H9 (cell line): ENCODE measurements at regions not wholly inside any gene's neighbourhood (a gene's known extent, or its start where the extent isn't known, plus 50 kb on each side); places are given as distances from the start of the nearest gene placed in this dataset.

Experiments used
- DNase-seq: peaks from one replicate; pipeline ENCODE4 v3.0.0-alpha.2; 2017
- H2AFZ ChIP-seq: one replicate; pipeline ENCODE4 v1.6.1; 2013; ENCODE audit warnings: mild to moderate bottlenecking, low read length, control low read depth, moderate library complexity
- H2AK5ac ChIP-seq: 2 replicates; pipeline ENCODE4 v1.6.1; 2013; ENCODE audit warnings: low read length, control low read depth, mixed read lengths; ENCODE audit not compliant: insufficient read length
- H2BK120ac ChIP-seq: one replicate; pipeline ENCODE4 v1.6.1; 2013; ENCODE audit warnings: low read depth, mild to moderate bottlenecking, low read length, control low read depth, inconsistent platforms; ENCODE audit not compliant: poor library complexity, severe bottlenecking
- H2BK12ac ChIP-seq: 2 replicates; pipeline ENCODE4 v1.6.1; 2013; ENCODE audit warnings: low read length, control low read depth, mixed read lengths, low read depth; ENCODE audit not compliant: insufficient read length
- H2BK15ac ChIP-seq: 2 replicates; pipeline ENCODE4 v1.6.1; 2013; ENCODE audit warnings: low read depth, low read length, control low read depth
- H2BK20ac ChIP-seq: one replicate; pipeline ENCODE4 v1.6.1; 2013; ENCODE audit warnings: low read depth, mild to moderate bottlenecking, low read length, control low read depth, inconsistent platforms; ENCODE audit not compliant: poor library complexity, severe bottlenecking
- H2BK5ac ChIP-seq: 2 replicates; pipeline ENCODE4 v1.6.1; 2013; ENCODE audit warnings: low read length, control low read depth, mixed read lengths; ENCODE audit not compliant: insufficient read length
- H3K14ac ChIP-seq: 2 replicates; pipeline ENCODE4 v1.6.1; 2013; ENCODE audit warnings: low read length, control low read depth; ENCODE audit not compliant: insufficient read depth
- H3K18ac ChIP-seq: 2 replicates; pipeline ENCODE4 v1.6.1; 2013; ENCODE audit warnings: low read depth, mild to moderate bottlenecking, mixed read lengths, low read length, control low read depth; ENCODE audit not compliant: insufficient read length
- H3K23ac ChIP-seq: 2 replicates; pipeline ENCODE4 v1.6.1; 2013; ENCODE audit warnings: low read length, control low read depth, mixed read lengths, low read depth; ENCODE audit not compliant: insufficient read length
- H3K23me2 ChIP-seq: 2 replicates; pipeline ENCODE4 v1.6.1; 2013; ENCODE audit warnings: low read depth, mild to moderate bottlenecking, mixed read lengths, low read length, control low read depth; ENCODE audit not compliant: insufficient read length, poor library complexity, severe bottlenecking
- H3K27ac ChIP-seq: 2 replicates; pipeline ENCODE4 v1.5.1; 2013; ENCODE audit warnings: low read length, control low read depth, mixed read lengths, low read depth; ENCODE audit not compliant: insufficient read length
- H3K27me3 ChIP-seq: 2 replicates; pipeline ENCODE4 v1.6.1; 2013; ENCODE audit warnings: low read length, control low read depth, inconsistent platforms; ENCODE audit not compliant: insufficient read depth
- H3K4ac ChIP-seq: 2 replicates; pipeline ENCODE4 v1.6.1; 2013; ENCODE audit warnings: low read depth, mild to moderate bottlenecking, control low read depth, inconsistent platforms, low read length, moderate library complexity
- H3K4me1 ChIP-seq: 2 replicates; pipeline ENCODE4 v1.6.1; 2013; ENCODE audit warnings: low read length, control low read depth, inconsistent platforms; ENCODE audit not compliant: insufficient read depth
- H3K4me2 ChIP-seq: 2 replicates; pipeline ENCODE4 v1.6.1; 2013; ENCODE audit warnings: low read length, control low read depth, mixed read lengths; ENCODE audit not compliant: insufficient read length, insufficient read depth
- H3K56ac ChIP-seq: 2 replicates; pipeline ENCODE4 v1.6.1; 2013; ENCODE audit warnings: low read depth, mild to moderate bottlenecking, mixed read lengths, low read length, control low read depth; ENCODE audit not compliant: insufficient read length
- H3K79me1 ChIP-seq: 2 replicates; pipeline ENCODE4 v1.6.1; 2013; ENCODE audit warnings: low read depth, mild to moderate bottlenecking, moderate library complexity, low read length, control low read depth, inconsistent platforms; ENCODE audit not compliant: insufficient read depth, poor library complexity, severe bottlenecking
- H3K79me2 ChIP-seq: 2 replicates; pipeline ENCODE4 v1.6.1; 2013; ENCODE audit warnings: low read length, control low read depth, inconsistent platforms; ENCODE audit not compliant: insufficient read depth
- H3K9ac ChIP-seq: 2 replicates; pipeline ENCODE4 v1.6.1; 2013; ENCODE audit warnings: low read length, control low read depth, mixed read lengths; ENCODE audit not compliant: insufficient read length; ENCODE audit errors: extremely low read depth
- H3K9me3 ChIP-seq: one replicate; pipeline ENCODE4 v1.6.1; 2013; ENCODE audit warnings: low read depth, low read length, inconsistent platforms; ENCODE audit not compliant: control insufficient read depth
- H3T11ph ChIP-seq: one replicate; pipeline ENCODE4 v1.6.1; 2013; ENCODE audit warnings: mild to moderate bottlenecking, low read length, control low read depth, inconsistent platforms
- H4K20me1 ChIP-seq: one replicate; pipeline ENCODE4 v1.6.1; 2013; ENCODE audit not compliant: control insufficient read depth, insufficient read length, insufficient read depth
- H4K5ac ChIP-seq: 2 replicates; pipeline ENCODE4 v1.6.1; 2013; ENCODE audit warnings: low read depth, mild to moderate bottlenecking, mixed read lengths, low read length, control low read depth; ENCODE audit not compliant: insufficient read length
- H4K8ac ChIP-seq: replicated peaks from 2 replicates; pipeline ENCODE4 v1.6.1; 2013; ENCODE audit warnings: low read length, control low read depth, mixed read lengths, low read depth; ENCODE audit not compliant: insufficient read length
- H4K91ac ChIP-seq: 2 replicates; pipeline ENCODE4 v1.6.1; 2013; ENCODE audit warnings: low read depth, mild to moderate bottlenecking, moderate library complexity, mixed read lengths, low read length, control low read depth; ENCODE audit not compliant: insufficient read length
- H3K27ac Mint-ChIP-seq, 3 experiments: 2 replicates in 2 of 3; 3 replicates in 1 of 3; pipeline ENCODE4 v1.8.0; 2020 to 2021; ENCODE audit warnings: mixed read lengths in 3 of 3, mild to moderate bottlenecking in 1 of 3, moderate library complexity in 1 of 3
- H3K27me3 Mint-ChIP-seq: 2 replicates; pipeline ENCODE4 v1.8.0; 2021; ENCODE audit warnings: low read depth, mild to moderate bottlenecking, moderate library complexity, mixed read lengths
- H3K36me3 Mint-ChIP-seq, 3 experiments: 2 replicates in 2 of 3; 3 replicates in 1 of 3; pipeline ENCODE4 v1.8.0; 2020 to 2021; ENCODE audit warnings: low read depth in 3 of 3, mixed read lengths in 3 of 3; ENCODE audit not compliant: insufficient read depth in 1 of 3
- H3K4me1 Mint-ChIP-seq, 2 experiments: 2 replicates each; pipeline ENCODE4 v1.8.0; 2020; ENCODE audit warnings: mixed read lengths in 2 of 2
- H3K4me3 Mint-ChIP-seq, 2 experiments: 2 replicates in 1 of 2; 3 replicates in 1 of 2; pipeline ENCODE4 v1.8.0; 2020 to 2021; ENCODE audit warnings: mild to moderate bottlenecking in 2 of 2, mixed read lengths in 2 of 2, moderate library complexity in 1 of 2
- H3K9me3 Mint-ChIP-seq, 2 experiments: 2 replicates in 1 of 2; 3 replicates in 1 of 2; pipeline ENCODE4 v1.8.0; 2020; ENCODE audit warnings: mild to moderate bottlenecking in 2 of 2, mixed read lengths in 2 of 2, moderate library complexity in 1 of 2
- WGBS: extraction: QIAGEN DNeasy Blood & Tissue Kit; methylation state at CpG from one replicate; pipeline ENCODE4 v1.1.7; 2013; ENCODE audit warnings: missing lambda C conversion rate, low lambda C conversion rate, mixed read lengths; ENCODE audit not compliant: insufficient read length; ENCODE audit errors: extremely low coverage; 5-methylcytosine and 5-hydroxymethylcytosine counted together
- TF ChIP-seq, protein P1 (sequence below): fragments of 200-600 bp; sonication (generic); conservative IDR thresholded peaks from 3 replicates; pipeline ENCODE4 v1.8.0; 2021; ENCODE audit warnings: antibody characterized with exemption, mild to moderate bottlenecking

- Histone ChIP-seq H4K5ac (no peak overlapping the region), H2BK5ac (no peak overlapping the region), H2BK15ac (no peak overlapping the region), H2BK20ac (no peak overlapping the region), H3K56ac (no peak overlapping the region), H4K8ac (no peak overlapping the region), H2BK12ac (no peak overlapping the region), H4K20me1 (no peaks in the 10 kb centered on the region), H3K9me3 (no peaks in the 10 kb centered on the region), H2AK5ac (no peak overlapping the region), H3K4me1 (no peaks in the 10 kb centered on the region), H3K79me1 (no peaks in the 10 kb centered on the region), H3K23me2 (no peaks in the 10 kb centered on the region), H3K4ac (no peak overlapping the region), H3K18ac (no peak overlapping the region), H3K27me3 (no peaks in the 10 kb centered on the region), H2BK120ac (no peak overlapping the region), H4K91ac (no peak overlapping the region), H3K27ac (no peak overlapping the region), H2AFZ (no peak overlapping the region), H3K9ac (no peak overlapping the region), H3K23ac (no peak overlapping the region), H3K4me2 (no peak overlapping the region), H3K79me2 (no peaks in the 10 kb centered on the region), H3T11ph (no peak overlapping the region), H3K14ac (no peak overlapping the region)
- TF ChIP-seq, protein P1, sequence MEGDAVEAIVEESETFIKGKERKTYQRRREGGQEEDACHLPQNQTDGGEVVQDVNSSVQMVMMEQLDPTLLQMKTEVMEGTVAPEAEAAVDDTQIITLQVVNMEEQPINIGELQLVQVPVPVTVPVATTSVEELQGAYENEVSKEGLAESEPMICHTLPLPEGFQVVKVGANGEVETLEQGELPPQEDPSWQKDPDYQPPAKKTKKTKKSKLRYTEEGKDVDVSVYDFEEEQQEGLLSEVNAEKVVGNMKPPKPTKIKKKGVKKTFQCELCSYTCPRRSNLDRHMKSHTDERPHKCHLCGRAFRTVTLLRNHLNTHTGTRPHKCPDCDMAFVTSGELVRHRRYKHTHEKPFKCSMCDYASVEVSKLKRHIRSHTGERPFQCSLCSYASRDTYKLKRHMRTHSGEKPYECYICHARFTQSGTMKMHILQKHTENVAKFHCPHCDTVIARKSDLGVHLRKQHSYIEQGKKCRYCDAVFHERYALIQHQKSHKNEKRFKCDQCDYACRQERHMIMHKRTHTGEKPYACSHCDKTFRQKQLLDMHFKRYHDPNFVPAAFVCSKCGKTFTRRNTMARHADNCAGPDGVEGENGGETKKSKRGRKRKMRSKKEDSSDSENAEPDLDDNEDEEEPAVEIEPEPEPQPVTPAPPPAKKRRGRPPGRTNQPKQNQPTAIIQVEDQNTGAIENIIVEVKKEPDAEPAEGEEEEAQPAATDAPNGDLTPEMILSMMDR: no peak
- no peaks in the 10 kb centered on the region for H3K9me3 Mint-ChIP-seq
- no peak for DNase-seq
- no CpG with 5 or more reads among the region's 4 CpGs for WGBS
- no peak overlapping the region for H3K4me3 Mint-ChIP-seq
- no peaks in the 10 kb centered on the region; the same call in 1 of the 2 replicates for H3K27me3 Mint-ChIP-seq
- H3K36me3 Mint-ChIP-seq: no peaks in the 10 kb centered on the region
- H3K4me1 Mint-ChIP-seq: no peaks in the 10 kb centered on the region
- H3K27ac Mint-ChIP-seq: peak overlapping the region in 1 of 3 experiments; percentile 38; a peak in 1 of 7 replicates
Observed at GRCh38 chr1:219298571-219299148, 125.0 kb downstream of the LYPLAL1 start.
